GM20000 (cell line): ENCODE measurements at regions not wholly inside any gene's neighbourhood (a gene's known extent, or its start where the extent isn't known, plus 50 kb on each side); places are given as distances from the start of the nearest gene placed in this dataset.

ENCODE experiments used
- DNase-seq: peaks from one replicate; pipeline ENCODE4 v3.0.0; 2012; ENCODE audit warnings: low spot score
- TF ChIP-seq, protein P1 (sequence below): IDR thresholded peaks from 2 replicates; pipeline ENCODE4 v1.5.1; 2012; ENCODE audit warnings: mild to moderate bottlenecking, control low read depth; ENCODE audit errors: extremely low read depth, missing control alignments

DNA sequence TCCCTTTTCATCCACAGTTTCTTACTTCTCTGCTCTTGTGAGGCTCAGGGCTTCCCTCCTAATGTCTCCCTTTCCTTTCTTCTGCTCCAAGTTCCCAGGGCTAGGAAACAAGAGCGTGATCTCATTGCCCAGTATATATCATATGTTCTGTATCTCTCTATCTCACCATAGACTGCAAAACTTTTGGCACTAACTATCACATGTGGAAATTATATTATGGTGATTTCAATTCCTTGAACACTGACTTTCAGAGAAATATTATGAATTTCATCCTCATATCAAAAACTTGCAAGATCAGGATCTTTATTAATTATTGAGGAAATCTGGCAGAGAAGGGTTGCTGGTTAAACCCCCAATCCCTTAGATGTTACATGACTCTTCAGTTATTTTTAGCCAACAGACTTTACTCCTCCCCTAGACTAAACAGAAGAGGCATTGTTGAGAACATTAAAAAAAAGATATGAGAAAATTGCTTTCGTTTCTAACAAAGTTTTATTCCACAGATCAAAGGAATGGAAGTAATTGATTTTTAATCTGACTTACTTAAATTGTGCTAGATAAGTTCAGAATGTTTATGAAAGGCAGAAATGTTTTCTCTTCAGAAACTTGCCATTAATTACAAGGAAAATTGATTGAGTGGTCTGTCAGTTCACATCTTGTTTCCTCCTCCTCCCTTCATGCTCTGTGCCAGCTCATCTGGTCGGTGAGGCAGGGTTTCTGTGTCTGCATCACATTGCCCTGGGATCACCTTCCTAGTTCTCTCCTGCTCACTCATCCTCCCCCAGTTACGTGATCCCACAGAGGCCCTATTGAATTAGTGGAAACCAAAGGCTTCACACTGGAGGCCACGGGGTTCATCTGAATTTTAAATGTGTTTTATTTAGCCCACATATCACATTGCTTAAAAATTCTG lies 378.5 kb downstream of the LMO7 start:
- DNase-seq, result no peak
- TF ChIP-seq, protein P1, sequence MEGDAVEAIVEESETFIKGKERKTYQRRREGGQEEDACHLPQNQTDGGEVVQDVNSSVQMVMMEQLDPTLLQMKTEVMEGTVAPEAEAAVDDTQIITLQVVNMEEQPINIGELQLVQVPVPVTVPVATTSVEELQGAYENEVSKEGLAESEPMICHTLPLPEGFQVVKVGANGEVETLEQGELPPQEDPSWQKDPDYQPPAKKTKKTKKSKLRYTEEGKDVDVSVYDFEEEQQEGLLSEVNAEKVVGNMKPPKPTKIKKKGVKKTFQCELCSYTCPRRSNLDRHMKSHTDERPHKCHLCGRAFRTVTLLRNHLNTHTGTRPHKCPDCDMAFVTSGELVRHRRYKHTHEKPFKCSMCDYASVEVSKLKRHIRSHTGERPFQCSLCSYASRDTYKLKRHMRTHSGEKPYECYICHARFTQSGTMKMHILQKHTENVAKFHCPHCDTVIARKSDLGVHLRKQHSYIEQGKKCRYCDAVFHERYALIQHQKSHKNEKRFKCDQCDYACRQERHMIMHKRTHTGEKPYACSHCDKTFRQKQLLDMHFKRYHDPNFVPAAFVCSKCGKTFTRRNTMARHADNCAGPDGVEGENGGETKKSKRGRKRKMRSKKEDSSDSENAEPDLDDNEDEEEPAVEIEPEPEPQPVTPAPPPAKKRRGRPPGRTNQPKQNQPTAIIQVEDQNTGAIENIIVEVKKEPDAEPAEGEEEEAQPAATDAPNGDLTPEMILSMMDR, result no peak

DNA sequence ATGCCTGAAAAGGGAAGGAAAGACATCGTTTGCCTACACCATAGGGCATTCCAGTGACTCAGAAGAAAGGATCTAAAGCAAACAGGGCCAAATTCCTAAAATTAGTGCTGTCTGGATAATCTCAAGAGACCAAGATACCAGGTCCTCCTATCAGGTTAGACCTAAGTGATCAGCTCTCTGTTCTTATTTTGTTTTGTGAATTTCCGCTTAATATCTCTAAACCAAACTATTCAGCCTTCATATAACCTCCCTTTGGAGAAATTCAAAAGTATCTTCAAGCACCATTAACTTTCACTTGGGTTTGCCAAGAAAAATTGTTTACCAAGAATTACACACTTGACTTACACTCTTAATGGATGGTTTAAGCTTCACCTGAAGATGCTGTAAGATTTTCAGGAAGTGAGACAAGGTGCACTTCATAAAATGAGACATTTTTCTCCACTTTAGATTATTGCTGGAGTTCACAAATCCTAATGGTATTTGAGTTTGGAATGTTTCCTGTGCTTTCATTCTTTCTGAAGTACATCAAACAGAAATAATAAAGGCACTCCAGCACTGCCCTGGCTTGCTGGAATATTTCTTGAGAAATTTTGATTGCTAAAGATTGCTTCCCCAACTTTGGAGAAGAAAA lies 376.1 kb downstream of the LMO7 start:
- TF ChIP-seq, protein P1, result no peak
- no peak for DNase-seq

DNA sequence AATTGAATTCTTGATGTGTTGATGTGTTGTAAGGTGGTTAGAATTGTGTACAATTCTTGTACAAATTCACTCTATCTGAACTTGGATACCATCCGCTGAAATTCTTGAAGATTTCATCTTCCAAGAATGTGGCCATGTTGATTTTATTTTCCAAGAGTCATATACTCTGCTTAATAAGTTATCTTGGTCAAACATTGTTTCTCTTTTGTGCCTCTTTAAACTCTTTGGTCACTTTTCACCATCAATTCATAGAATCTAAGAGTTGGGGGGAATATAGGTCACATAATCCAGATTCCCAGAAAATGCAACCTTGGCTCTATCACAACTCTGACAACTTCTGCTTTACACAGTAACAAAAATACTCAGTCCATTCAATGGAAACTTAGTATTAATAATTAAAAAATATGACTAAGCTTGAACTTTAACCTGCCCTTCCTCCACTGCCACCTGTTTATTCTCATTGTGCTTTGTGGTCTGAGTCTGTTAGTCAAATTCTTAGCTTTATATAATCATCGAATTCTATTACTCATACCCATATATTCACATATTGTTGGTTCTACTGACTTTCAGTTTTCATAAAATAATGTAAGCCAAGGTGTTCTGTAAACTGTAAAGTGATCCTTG lies 373.2 kb downstream of the LMO7 start:
- DNase-seq, result no peak
- TF ChIP-seq, protein P1, result no peak

DNA sequence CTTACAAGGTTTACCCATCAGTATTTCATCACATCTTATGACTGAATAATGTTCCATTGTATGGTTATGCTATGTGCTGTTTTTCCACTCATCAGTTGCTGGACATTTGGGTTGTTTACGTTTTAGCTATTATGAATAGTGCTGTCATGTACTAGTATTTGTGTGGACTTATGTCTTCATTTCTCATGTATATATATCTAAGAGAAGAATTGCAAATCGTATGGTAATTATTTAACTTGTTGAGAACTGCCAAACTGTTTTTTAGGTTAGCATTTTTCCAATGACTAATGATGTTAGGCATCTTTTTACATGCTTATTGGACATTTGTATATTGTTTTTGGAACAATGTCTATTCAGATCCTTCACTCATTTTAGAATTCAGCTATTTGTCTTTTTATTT lies 368.3 kb downstream of the LMO7 start:
- no peak for DNase-seq
- TF ChIP-seq, protein P1, result no peak

DNA sequence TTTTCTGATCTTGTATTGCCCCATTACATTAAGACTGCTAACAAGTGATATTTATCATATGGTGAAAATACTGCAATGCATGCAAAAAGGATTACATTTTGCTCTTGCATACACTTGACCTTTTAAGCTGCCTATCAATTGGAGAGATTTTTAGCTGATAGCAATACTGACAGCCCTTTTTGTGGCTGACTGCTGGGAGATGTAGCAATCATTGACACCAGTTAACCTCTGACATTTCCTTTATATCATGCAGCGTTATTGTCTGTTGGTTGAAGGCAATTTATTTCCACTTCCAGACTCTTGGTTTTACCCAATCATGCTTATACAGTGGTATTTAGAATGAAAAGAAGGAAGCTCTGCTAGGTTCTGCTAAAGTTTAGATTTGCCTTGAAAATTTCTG lies 364.0 kb downstream of the LMO7 start:
- TF ChIP-seq, protein P1, result no peak
- no peak for DNase-seq

DNA sequence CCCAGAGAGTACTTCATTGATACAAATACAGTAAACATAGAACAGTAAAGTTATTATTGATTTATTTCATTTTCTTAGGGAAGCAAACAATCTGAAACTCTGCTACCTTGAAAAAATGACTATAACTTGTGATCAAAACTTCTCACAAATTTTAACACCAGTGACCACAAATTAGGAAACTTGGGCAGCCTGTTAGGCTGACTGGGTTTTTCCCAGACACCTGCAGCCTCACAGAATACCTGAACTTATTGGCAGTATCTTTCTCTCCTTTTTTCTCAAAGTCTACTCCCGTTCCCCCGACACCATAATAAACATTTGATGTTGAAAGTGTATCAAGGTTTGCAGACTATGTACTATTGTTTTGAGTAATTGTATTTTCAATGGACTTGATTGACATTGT lies 360.5 kb downstream of the LMO7 start:
- TF ChIP-seq, protein P1, result no peak
- DNase-seq, result no peak

DNA sequence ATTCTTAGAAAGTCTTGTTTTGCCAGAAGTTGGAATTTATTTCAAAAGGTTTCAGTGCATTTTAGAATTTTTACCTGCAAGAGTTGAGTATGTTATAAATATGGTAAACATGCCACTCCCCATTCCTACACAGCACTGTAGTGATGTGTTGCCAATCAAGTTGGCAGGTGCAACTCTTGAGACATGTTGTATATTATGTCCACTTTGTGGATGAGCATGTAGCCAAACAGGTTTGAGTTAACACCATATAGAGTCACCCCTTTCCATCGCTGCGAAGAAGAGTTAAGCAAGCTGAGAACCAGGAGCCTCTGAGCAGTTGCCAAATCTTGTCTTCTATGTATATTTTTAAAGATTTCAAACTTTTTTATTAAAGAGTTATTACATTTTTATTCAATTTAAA lies 359.8 kb downstream of the LMO7 start:
- no peak for DNase-seq
- TF ChIP-seq, protein P1, result no peak
